K562 (cell line): ENCODE measurements at regions not wholly inside any gene's neighbourhood (a gene's known extent, or its start where the extent isn't known, plus 50 kb on each side); places are given as distances from the start of the nearest gene placed in this dataset.

Experiments
- ATAC-seq: fragments of 200-7000 bp; cut with Tn5 transposase; 3 replicates; pipeline ENCODE4 v1.9.1; 2020; ENCODE audit warnings: moderate library complexity
- BruUV-seq: library from RNA; stranded (reverse); fragments of 400-500 nt; replicated peaks from 2 replicates; lab custom pipeline; 2021; lab: Mats Ljungman, UMichigan
- CTCF ChIA-PET: fragments of 300-600 bp; formaldehyde crosslinking; extraction: SDS; loops from one replicate; lab custom pipeline; 2021; ENCODE audit warnings: low intra/inter-chr PET ratio; lab: Yijun Ruan, JAX
- POLR2A ChIA-PET: fragments of 300-600, 350-650 bp; sonication (Branson Sonifier 250); formaldehyde crosslinking; extraction: SDS; loops from one replicate; lab custom pipeline; 2021; ENCODE audit warnings: antibody characterized with exemption, inconsistent platforms; lab: Yijun Ruan, JAX
- DNase-seq, 4 experiments: peaks; one replicate each; pipeline versions ENCODE4 v3.0.0 to v3.0.0-alpha.2; 2011 to 2018; ENCODE audit warnings: low spot score in 3 of 4, mixed read lengths in 3 of 4; ENCODE audit errors: extremely low read depth in 1 of 4
- FAIRE-seq: peaks from 2 replicates; lab custom pipeline; 2011; peaks lifted over from hg19 to GRCh38; lab: Jason Lieb, UNC
- H2AFZ ChIP-seq: 2 replicates; pipeline ENCODE4 v1.6.0; 2011; ENCODE audit warnings: low read depth, low read length, control low read depth, inconsistent platforms
- H3K27ac ChIP-seq: fragments of 200-600 bp; 3 replicates; pipeline ENCODE4 v1.8.0; 2011; ENCODE audit warnings: low read depth, mild to moderate bottlenecking, control low read depth, inconsistent platforms, low read length, moderate library complexity, mixed read lengths; ENCODE audit errors: extremely low read depth
- H3K27me3 ChIP-seq, 2 experiments: fragments of 300-600 bp in 1 of 2; 2 replicates in 1 of 2; 3 replicates in 1 of 2; pipeline versions ENCODE4 v1.6.0 to v1.8.0; 2011; ENCODE audit warnings: inconsistent platforms in 2 of 2, low read length in 2 of 2, mild to moderate bottlenecking in 1 of 2, mixed read lengths in 1 of 2, moderate library complexity in 1 of 2; ENCODE audit not compliant: control insufficient read depth in 2 of 2, insufficient read depth in 2 of 2
- H3K36me3 ChIP-seq: fragments of 300-600 bp; 3 replicates; pipeline ENCODE4 v1.8.0; 2011; ENCODE audit warnings: mild to moderate bottlenecking, low read length, inconsistent platforms; ENCODE audit not compliant: control insufficient read depth, insufficient read depth
- H3K4me1 ChIP-seq, 2 experiments: fragments of 200-600 bp in 1 of 2; replicated peaks in 1 of 2; 2 replicates in 1 of 2; 3 replicates in 1 of 2; pipeline versions ENCODE4 v1.5.1 to v1.8.0; 2011; ENCODE audit warnings: inconsistent platforms in 2 of 2, low read length in 2 of 2, mild to moderate bottlenecking in 1 of 2, mixed read lengths in 1 of 2, moderate library complexity in 1 of 2; ENCODE audit not compliant: control insufficient read depth in 2 of 2, insufficient read depth in 2 of 2
- H3K4me2 ChIP-seq: 2 replicates; pipeline ENCODE4 v1.6.1; 2011; ENCODE audit warnings: low read length, control low read depth, inconsistent platforms, mixed read lengths; ENCODE audit not compliant: insufficient read depth
- H3K4me3 ChIP-seq: fragments of 200-600 bp; sonication (generic), shearing (Covaris generic); 2 replicates; pipeline ENCODE4 v1.5.1; 2016; ENCODE audit warnings: control low read depth, inconsistent platforms
- H3K79me2 ChIP-seq: fragments of 200-600 bp; 3 replicates; pipeline ENCODE4 v1.8.0; 2011; ENCODE audit warnings: low read length, inconsistent platforms; ENCODE audit not compliant: control insufficient read depth, insufficient read depth
- H3K9ac ChIP-seq, 2 experiments: 2 replicates each; pipeline versions ENCODE4 v1.6.0 to v1.6.1; 2011; ENCODE audit warnings: low read depth in 2 of 2, low read length in 2 of 2, control low read depth in 1 of 2, inconsistent platforms in 1 of 2, mild to moderate bottlenecking in 1 of 2, mixed read lengths in 1 of 2; ENCODE audit not compliant: insufficient read depth in 1 of 2
- H3K9me1 ChIP-seq: one replicate; pipeline ENCODE4 v1.6.0; 2011; ENCODE audit warnings: inconsistent platforms, mild to moderate bottlenecking, low read length, moderate library complexity; ENCODE audit not compliant: control insufficient read depth, insufficient read depth
- H3K9me3 ChIP-seq: replicated peaks from 2 replicates; pipeline ENCODE4 v1.5.1; 2011; ENCODE audit warnings: low read depth, low read length, inconsistent platforms; ENCODE audit not compliant: control insufficient read depth, insufficient read depth
- H4K20me1 ChIP-seq: replicated peaks from 2 replicates; pipeline ENCODE4 v1.6.1; 2011; ENCODE audit warnings: low read length, inconsistent platforms, mixed read lengths; ENCODE audit not compliant: control insufficient read depth, insufficient read depth
- CCNT2 ChIP-seq: IDR thresholded peaks from 2 replicates; pipeline ENCODE4 v1.6.1; 2011; ENCODE audit warnings: borderline replicate concordance, low read depth, mild to moderate bottlenecking, moderate library complexity, mixed read lengths, low read length; ENCODE audit not compliant: insufficient read length; ENCODE audit errors: extremely low read depth
- GABPB2 ChIP-seq: fragments of 250-450 bp; sonication (Bioruptor Pico); conservative IDR thresholded peaks from 2 replicates; pipeline ENCODE4 v1.5.1; 2021; ENCODE audit warnings: mild to moderate bottlenecking
- NFE2L1 ChIP-seq: fragments of 450-650 bp; IDR thresholded peaks from 2 replicates; pipeline ENCODE4 v1.6.1; 2016; ENCODE audit warnings: missing genetic modification characterization, low read depth, mild to moderate bottlenecking, missing compliant biosample characterization, moderate library complexity, borderline replicate concordance
- ZC3H11A ChIP-seq: IDR thresholded peaks from 2 replicates; pipeline ENCODE4 v1.6.1; 2012; ENCODE audit warnings: low read depth, low read length, improper control_type of control experiment
- ZFP1 ChIP-seq: fragments of 450-650 bp; formaldehyde crosslinking; IDR thresholded peaks from 2 replicates; pipeline ENCODE4 v1.4.0; 2020; ENCODE audit warnings: mild to moderate bottlenecking, mixed read lengths
- ZNF347 ChIP-seq: fragments of 450-650 bp; formaldehyde crosslinking; IDR thresholded peaks from 2 replicates; pipeline ENCODE4 v1.4.0; 2020; ENCODE audit warnings: low read depth, mild to moderate bottlenecking, moderate library complexity
- WGBS: fragments of 100-300 bp; shearing (Covaris generic); methylation state at CpG from one replicate; pipeline ENCODE4 v1.1.6; 2016; ENCODE audit warnings: low coverage, mixed read lengths; ENCODE audit not compliant: insufficient coverage; ENCODE audit errors: missing lambda C conversion rate; 5-methylcytosine and 5-hydroxymethylcytosine counted together
- in situ Hi-C: fragments of 300-500 bp; cut with MboI; formaldehyde crosslinking; loops from 4 replicates; pipeline ENCODE4 v1.15.0; 2018; ENCODE audit warnings: inconsistent platforms, mixed read lengths
- intact Hi-C: fragments of 100-400 bp; cut with micrococcal nuclease; formaldehyde crosslinking; loops from 2 replicates; pipeline ENCODE4 v1.14.2; 2022
- TF ChIP-seq, protein P1 (sequence below): sonication (generic); formaldehyde crosslinking; IDR thresholded peaks from 2 replicates; pipeline ENCODE4 v1.8.0; 2022; ENCODE audit warnings: mild to moderate bottlenecking, missing genetic modification reagents
- TF ChIP-seq, protein P2 (sequence below): fragments of 450-650 bp; IDR thresholded peaks from 2 replicates; pipeline ENCODE4 v1.6.1; 2016
- TF ChIP-seq, protein P3 (sequence below): fragments of 250-450 bp; sonication (Bioruptor Pico); IDR thresholded peaks from 2 replicates; pipeline ENCODE4 v1.8.0; 2021; ENCODE audit warnings: moderate library complexity, mild to moderate bottlenecking, inconsistent platforms

DNA sequence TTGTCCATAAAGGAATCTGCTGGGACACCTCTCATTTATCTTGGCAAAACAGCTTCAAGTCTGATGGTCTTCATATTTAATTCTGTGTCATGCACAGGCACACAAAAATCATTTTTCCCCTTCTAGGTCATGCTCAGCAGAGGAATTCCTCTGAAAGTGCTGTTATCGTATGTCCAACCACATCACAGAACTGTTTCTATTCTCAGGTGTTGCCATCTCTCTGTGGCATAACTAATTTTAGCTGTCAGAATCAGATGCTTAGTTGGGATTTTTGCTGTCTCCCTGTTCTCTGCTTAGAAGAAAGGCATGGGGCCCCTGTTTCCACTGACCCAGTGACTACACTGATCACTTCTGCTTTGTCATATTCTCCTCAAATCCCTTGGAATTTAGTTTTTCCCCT, 608.0 kb upstream of the EPHA7 start:
- Histone ChIP-seq H3K36me3 (no peaks in the 10 kb centered on the region), H3K4me2 (no peak overlapping the region), H3K9ac (no peak overlapping the region), H3K9me1 (no peaks in the 10 kb centered on the region), H3K9me3 (no peaks in the 10 kb centered on the region), H3K79me2 (no peaks in the 10 kb centered on the region), H2AFZ (no peak overlapping the region), H3K27ac (no peak overlapping the region), H3K27me3 (no peaks in the 10 kb centered on the region), H4K20me1 (no peaks in the 10 kb centered on the region), H3K4me3 (no peak overlapping the region), H3K4me1 (no peaks in the 10 kb centered on the region)
- no peak for FAIRE-seq
- no peak for TF ChIP-seq ZC3H11A
- TF ChIP-seq GABPB2 (CRISPR knock-in tag), result no peak
- no peak for TF ChIP-seq NFE2L1
- no peak for TF ChIP-seq ZFP1 (CRISPR knock-in tag)
- TF ChIP-seq, protein P1, sequence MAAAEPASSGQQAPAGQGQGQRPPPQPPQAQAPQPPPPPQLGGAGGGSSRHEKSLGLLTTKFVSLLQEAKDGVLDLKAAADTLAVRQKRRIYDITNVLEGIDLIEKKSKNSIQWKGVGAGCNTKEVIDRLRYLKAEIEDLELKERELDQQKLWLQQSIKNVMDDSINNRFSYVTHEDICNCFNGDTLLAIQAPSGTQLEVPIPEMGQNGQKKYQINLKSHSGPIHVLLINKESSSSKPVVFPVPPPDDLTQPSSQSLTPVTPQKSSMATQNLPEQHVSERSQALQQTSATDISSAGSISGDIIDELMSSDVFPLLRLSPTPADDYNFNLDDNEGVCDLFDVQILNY (CRISPR knock-in tag), result no peak
- no peak for TF ChIP-seq ZNF347 (CRISPR knock-in tag)
- TF ChIP-seq, protein P2, sequence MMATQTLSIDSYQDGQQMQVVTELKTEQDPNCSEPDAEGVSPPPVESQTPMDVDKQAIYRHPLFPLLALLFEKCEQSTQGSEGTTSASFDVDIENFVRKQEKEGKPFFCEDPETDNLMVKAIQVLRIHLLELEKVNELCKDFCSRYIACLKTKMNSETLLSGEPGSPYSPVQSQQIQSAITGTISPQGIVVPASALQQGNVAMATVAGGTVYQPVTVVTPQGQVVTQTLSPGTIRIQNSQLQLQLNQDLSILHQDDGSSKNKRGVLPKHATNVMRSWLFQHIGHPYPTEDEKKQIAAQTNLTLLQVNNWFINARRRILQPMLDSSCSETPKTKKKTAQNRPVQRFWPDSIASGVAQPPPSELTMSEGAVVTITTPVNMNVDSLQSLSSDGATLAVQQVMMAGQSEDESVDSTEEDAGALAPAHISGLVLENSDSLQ, result no peak
- TF ChIP-seq CCNT2, result no peak
- TF ChIP-seq, protein P3, sequence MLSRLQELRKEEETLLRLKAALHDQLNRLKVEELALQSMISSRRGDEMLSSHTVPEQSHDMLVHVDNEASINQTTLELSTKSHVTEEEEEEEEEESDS (CRISPR knock-in tag), result no peak
- BruUV-seq, result no TSS peak
- ChIA-PET CTCF (no interaction called here), POLR2A (no interaction called here)
- WGBS, result no CpG with 5 or more reads among the region's 1 CpG
- in situ Hi-C loops (no loop called here), intact Hi-C loops (no loop called here)
- DNase-seq, result no peak
- ATAC-seq, result no peak
